ENCODE measurements at regions not wholly inside any gene's neighbourhood (a gene's known extent, or its start where the extent isn't known, plus 50 kb on each side); places are given as distances from the start of the nearest gene placed in this dataset.

DNA sequence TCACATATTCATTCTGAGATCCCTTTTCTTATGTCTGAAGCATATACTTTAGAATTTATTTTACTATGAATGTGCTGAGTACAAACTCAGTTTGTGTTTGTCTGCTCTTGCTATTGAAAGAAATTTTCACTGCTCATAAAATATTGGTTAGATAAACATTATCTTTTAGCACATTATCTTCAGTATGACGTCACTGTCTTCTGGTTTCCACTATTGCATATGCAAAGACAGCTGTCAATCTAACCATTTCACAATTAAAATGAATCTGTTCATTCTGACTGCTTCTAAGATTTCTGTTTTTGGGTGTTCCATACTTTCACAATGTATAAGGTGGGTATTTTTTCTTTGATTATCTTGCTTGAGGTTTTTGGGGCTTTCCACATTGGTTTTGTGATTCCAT, 526.2 kb upstream of the CDH6 start:
- no peaks in the 10 kb centered on the region for H4K20me1 ChIP-seq (ENCODE audit: control insufficient read depth, insufficient read depth, insufficient read length)
- Mint-ChIP-seq H3K4me3 (no peak overlapping the region), H3K4me1 (peaks cover 13 to 15% of the 10 kb centered on the region in 2 experiments), H3K27ac (no peak overlapping the region), H3K36me3 (ENCODE audit: insufficient read depth in 1 of 3, low read depth in 3 of 3) (peaks cover 0 to 10% (median 2%) of the 10 kb centered on the region in 3 experiments; a peak in 3 of 7 replicates), H3K27me3 (ENCODE audit: low read depth) (no peaks in the 10 kb centered on the region), H3K9me3 (peaks cover 0 to 5% of the 10 kb centered on the region in 2 experiments; a peak in 2 of 5 replicates)
- H3K23me2 ChIP-seq (ENCODE audit: insufficient read length, low read depth, low read length, poor library complexity, severe bottlenecking) = no peaks in the 10 kb centered on the region
- no peak overlapping the region for H3K56ac ChIP-seq (ENCODE audit: insufficient read length, low read depth, low read length)
- H2BK5ac ChIP-seq (ENCODE audit: insufficient read length, low read length) = no peak overlapping the region
- no peak overlapping the region for H2BK15ac ChIP-seq (ENCODE audit: low read depth, low read length)
- no peak overlapping the region for H2AFZ ChIP-seq (ENCODE audit: low read length)
- no peak overlapping the region for H4K5ac ChIP-seq (ENCODE audit: insufficient read length, low read depth, low read length)
- no peaks in the 10 kb centered on the region for H3K79me1 ChIP-seq (ENCODE audit: insufficient read depth, low read depth, low read length, poor library complexity, severe bottlenecking)
- no peak overlapping the region for H2BK20ac ChIP-seq (ENCODE audit: low read depth, low read length, poor library complexity, severe bottlenecking)
- H4K8ac ChIP-seq (replicated peaks; ENCODE audit: insufficient read length, low read depth, low read length) = no peak overlapping the region
- WGBS (ENCODE audit: extremely low coverage, insufficient read length, low lambda C conversion rate) = no CpG with 5 or more reads among the region's 1 CpG
- no peak overlapping the region for H2AK5ac ChIP-seq (ENCODE audit: insufficient read length, low read length)
- no peak overlapping the region for H3K14ac ChIP-seq (ENCODE audit: insufficient read depth, low read length)
- H3K23ac ChIP-seq (ENCODE audit: insufficient read length, low read depth, low read length) = no peak overlapping the region
- no peaks in the 10 kb centered on the region for H3K27me3 ChIP-seq (ENCODE audit: insufficient read depth, low read length)
- no peak overlapping the region for H3K18ac ChIP-seq (ENCODE audit: insufficient read length, low read depth, low read length)
- DNase-seq = no peak
- no peak overlapping the region for H4K91ac ChIP-seq (ENCODE audit: insufficient read length, low read depth, low read length)
- H3K79me2 ChIP-seq (ENCODE audit: insufficient read depth, low read length) = no peaks in the 10 kb centered on the region
- H3K9me3 ChIP-seq (ENCODE audit: control insufficient read depth, low read depth, low read length) = no peaks in the 10 kb centered on the region
- no peak overlapping the region for H3K4me2 ChIP-seq (ENCODE audit: insufficient read depth, insufficient read length, low read length)
- no peak overlapping the region for H2BK12ac ChIP-seq (ENCODE audit: insufficient read length, low read depth, low read length)
- H3K9ac ChIP-seq (ENCODE audit: extremely low read depth, insufficient read length, low read length) = no peak overlapping the region
- H2BK120ac ChIP-seq (ENCODE audit: low read depth, low read length, poor library complexity, severe bottlenecking) = no peak overlapping the region
- no peak overlapping the region for H3K27ac ChIP-seq (ENCODE audit: insufficient read length, low read depth, low read length)
- TF ChIP-seq, protein P1, sequence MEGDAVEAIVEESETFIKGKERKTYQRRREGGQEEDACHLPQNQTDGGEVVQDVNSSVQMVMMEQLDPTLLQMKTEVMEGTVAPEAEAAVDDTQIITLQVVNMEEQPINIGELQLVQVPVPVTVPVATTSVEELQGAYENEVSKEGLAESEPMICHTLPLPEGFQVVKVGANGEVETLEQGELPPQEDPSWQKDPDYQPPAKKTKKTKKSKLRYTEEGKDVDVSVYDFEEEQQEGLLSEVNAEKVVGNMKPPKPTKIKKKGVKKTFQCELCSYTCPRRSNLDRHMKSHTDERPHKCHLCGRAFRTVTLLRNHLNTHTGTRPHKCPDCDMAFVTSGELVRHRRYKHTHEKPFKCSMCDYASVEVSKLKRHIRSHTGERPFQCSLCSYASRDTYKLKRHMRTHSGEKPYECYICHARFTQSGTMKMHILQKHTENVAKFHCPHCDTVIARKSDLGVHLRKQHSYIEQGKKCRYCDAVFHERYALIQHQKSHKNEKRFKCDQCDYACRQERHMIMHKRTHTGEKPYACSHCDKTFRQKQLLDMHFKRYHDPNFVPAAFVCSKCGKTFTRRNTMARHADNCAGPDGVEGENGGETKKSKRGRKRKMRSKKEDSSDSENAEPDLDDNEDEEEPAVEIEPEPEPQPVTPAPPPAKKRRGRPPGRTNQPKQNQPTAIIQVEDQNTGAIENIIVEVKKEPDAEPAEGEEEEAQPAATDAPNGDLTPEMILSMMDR (conservative IDR thresholded peaks at IDR 0.05) = no peak
- no peak overlapping the region for H3K4ac ChIP-seq (ENCODE audit: low read depth, low read length)
- no peaks in the 10 kb centered on the region for H3K4me1 ChIP-seq (ENCODE audit: insufficient read depth, low read length)
- H3T11ph ChIP-seq (ENCODE audit: low read length) = no peak overlapping the region

All from H9 (cell line).